ENCODE measurements at regions not wholly inside any gene's neighbourhood (a gene's known extent, or its start where the extent isn't known, plus 50 kb on each side); places are given as distances from the start of the nearest gene placed in this dataset.

GRCh38 chr13:73618275-73618865 lies 515.8 kb downstream of the KLF12 start:
- POLR2A ChIA-PET = no interaction called here
- no peak for DNase-seq (ENCODE audit: low read depth)
- no peaks in the 10 kb centered on the region for H3K36me3 ChIP-seq (ENCODE audit: control insufficient read depth, insufficient read depth, low read length)
- CTCF ChIA-PET = no interaction called here
- H3K27me3 ChIP-seq (ENCODE audit: control insufficient read depth, insufficient read depth, low read length) = no peaks in the 10 kb centered on the region
- no peak overlapping the region for H3K4me3 ChIP-seq (ENCODE audit: low read depth, low read length)
- TF ChIP-seq, protein P1, sequence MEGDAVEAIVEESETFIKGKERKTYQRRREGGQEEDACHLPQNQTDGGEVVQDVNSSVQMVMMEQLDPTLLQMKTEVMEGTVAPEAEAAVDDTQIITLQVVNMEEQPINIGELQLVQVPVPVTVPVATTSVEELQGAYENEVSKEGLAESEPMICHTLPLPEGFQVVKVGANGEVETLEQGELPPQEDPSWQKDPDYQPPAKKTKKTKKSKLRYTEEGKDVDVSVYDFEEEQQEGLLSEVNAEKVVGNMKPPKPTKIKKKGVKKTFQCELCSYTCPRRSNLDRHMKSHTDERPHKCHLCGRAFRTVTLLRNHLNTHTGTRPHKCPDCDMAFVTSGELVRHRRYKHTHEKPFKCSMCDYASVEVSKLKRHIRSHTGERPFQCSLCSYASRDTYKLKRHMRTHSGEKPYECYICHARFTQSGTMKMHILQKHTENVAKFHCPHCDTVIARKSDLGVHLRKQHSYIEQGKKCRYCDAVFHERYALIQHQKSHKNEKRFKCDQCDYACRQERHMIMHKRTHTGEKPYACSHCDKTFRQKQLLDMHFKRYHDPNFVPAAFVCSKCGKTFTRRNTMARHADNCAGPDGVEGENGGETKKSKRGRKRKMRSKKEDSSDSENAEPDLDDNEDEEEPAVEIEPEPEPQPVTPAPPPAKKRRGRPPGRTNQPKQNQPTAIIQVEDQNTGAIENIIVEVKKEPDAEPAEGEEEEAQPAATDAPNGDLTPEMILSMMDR (IDR thresholded peaks at IDR 0.05; ENCODE audit: insufficient read depth, low read depth, low read length) = no peak

GRCh38 chr13:73616861-73617260 lies 517.3 kb downstream of the KLF12 start:
- CTCF ChIA-PET = no interaction called here
- TF ChIP-seq, protein P1 (IDR thresholded peaks at IDR 0.05; ENCODE audit: insufficient read depth, low read depth, low read length) = no peak

GRCh38 chr13:73610799-73611592 lies 523.2 kb downstream of the KLF12 start:
- H3K36me3 ChIP-seq (ENCODE audit: control insufficient read depth, insufficient read depth, low read length) = no peaks in the 10 kb centered on the region
- ChIA-PET CTCF (interaction anchor here (0.8 kb wide), 1 partner anchor 15 kb away, joined by 3 read pairs; no protein-coding TSS in a partner anchor), POLR2A (no interaction called here)
- no peak for DNase-seq (ENCODE audit: low read depth)
- H3K4me3 ChIP-seq (ENCODE audit: low read depth, low read length) = no peak overlapping the region
- TF ChIP-seq, protein P1 (IDR thresholded peaks at IDR 0.05; ENCODE audit: insufficient read depth, low read depth, low read length) = no peak
- no peaks in the 10 kb centered on the region for H3K27me3 ChIP-seq (ENCODE audit: control insufficient read depth, insufficient read depth, low read length)

More at GRCh38 chr13:73616861-73617260, 517.3 kb downstream of the KLF12 start:
- Histone ChIP-seq H3K27me3 (ENCODE audit: control insufficient read depth, insufficient read depth, low read length) (no peaks in the 10 kb centered on the region), H3K4me3 (ENCODE audit: low read depth, low read length) (no peak overlapping the region), H3K36me3 (ENCODE audit: control insufficient read depth, insufficient read depth, low read length) (no peaks in the 10 kb centered on the region)
- DNase-seq (ENCODE audit: low read depth) = no peak
- POLR2A ChIA-PET = no interaction called here

DNA sequence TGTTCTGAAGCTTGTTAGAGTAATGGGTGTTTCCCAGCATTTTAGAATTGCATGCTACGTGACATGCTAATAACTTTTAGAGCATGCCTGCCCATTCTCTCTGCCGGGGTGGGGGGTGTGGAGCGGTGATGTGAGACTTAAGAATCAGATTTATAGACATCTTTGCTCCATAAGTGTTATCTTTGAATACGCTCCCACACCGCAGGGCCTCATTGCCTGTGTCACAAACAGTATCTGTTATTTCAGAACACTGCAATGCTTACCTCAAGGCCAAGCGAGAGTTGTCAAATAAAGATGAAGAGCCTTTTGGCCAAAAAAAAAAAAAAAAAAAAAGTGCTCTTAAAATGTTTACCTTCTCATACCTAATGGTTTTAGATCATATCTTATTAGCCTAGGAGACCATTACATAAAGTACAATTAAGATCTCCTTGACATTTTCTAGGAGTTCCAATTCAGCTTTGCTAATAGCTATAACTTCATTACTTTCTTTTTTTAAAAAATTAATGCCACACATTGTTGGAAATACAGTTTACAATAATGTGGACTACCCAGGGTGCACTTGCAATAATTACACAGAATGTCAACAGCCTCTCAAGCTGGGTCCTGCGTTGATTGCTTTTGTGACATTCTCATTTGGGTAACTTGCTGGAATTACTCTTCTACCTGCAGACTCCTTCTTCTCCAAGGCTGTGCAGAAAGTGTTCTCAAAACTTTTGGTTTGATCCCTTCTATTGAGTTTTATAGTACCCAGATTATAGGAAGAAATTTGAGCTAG lies 525.3 kb downstream of the KLF12 start:
- TF ChIP-seq, protein P1 (IDR thresholded peaks at IDR 0.05; ENCODE audit: insufficient read depth, low read depth, low read length) = no peak
- CTCF ChIA-PET = no interaction called here
- no peaks in the 10 kb centered on the region for H3K36me3 ChIP-seq (ENCODE audit: control insufficient read depth, insufficient read depth, low read length)
- no peak overlapping the region for H3K4me3 ChIP-seq (ENCODE audit: low read depth, low read length)
- no peaks in the 10 kb centered on the region for H3K27me3 ChIP-seq (ENCODE audit: control insufficient read depth, insufficient read depth, low read length)
- DNase-seq (ENCODE audit: low read depth) = no peak
- POLR2A ChIA-PET = no interaction called here

DNA sequence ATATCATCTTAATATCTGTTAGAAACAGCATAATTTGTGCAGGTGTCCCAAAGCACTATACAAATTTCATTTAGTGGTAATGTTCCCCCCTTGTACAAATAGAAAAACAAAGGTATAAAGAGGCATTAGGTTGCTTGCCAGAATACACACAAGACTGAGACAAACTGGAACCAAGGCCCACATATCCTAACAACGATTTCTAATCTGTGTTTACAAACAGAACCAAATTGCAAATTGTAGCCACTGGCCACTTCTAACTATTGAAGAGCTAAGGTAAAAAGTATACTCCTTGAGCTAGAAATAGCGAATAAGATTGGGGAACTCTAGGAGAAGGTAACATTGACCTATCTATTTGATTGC lies 526.1 kb downstream of the KLF12 start:
- no peak for DNase-seq (ENCODE audit: low read depth)
- Histone ChIP-seq H3K36me3 (ENCODE audit: control insufficient read depth, insufficient read depth, low read length) (no peaks in the 10 kb centered on the region), H3K27me3 (ENCODE audit: control insufficient read depth, insufficient read depth, low read length) (no peaks in the 10 kb centered on the region), H3K4me3 (ENCODE audit: low read depth, low read length) (no peak overlapping the region)
- ChIA-PET CTCF (no interaction called here), POLR2A (no interaction called here)
- TF ChIP-seq, protein P1 (IDR thresholded peaks at IDR 0.05; ENCODE audit: insufficient read depth, low read depth, low read length) = no peak
